H1 (cell line): ENCODE measurements at regions not wholly inside any gene's neighbourhood (a gene's known extent, or its start where the extent isn't known, plus 50 kb on each side); places are given as distances from the start of the nearest gene placed in this dataset.

Experiments
- EP300 ChIP-seq, 2 experiments: IDR thresholded peaks; 1 replicate in 1 of 2; 2 replicates in 1 of 2; pipeline ENCODE4 v1.6.1; 2011 to 2012; ENCODE audit warnings: low read depth in 2 of 2, low read length in 2 of 2, mild to moderate bottlenecking in 2 of 2, borderline replicate concordance in 1 of 2, inconsistent platforms in 1 of 2, moderate library complexity in 1 of 2
- TAF1 ChIP-seq: IDR thresholded peaks from 2 replicates; pipeline ENCODE4 v1.6.1; 2011; ENCODE audit warnings: mild to moderate bottlenecking, low read depth, low read length
- TF ChIP-seq, protein P1 (sequence below), 3 experiments: IDR thresholded peaks; 1 replicate in 2 of 3; 2 replicates in 1 of 3; pipeline versions ENCODE4 v1.5.1 to v1.6.1; 2011; ENCODE audit warnings: low read length in 3 of 3, mild to moderate bottlenecking in 3 of 3, inconsistent platforms in 2 of 3, low read depth in 1 of 3, moderate library complexity in 1 of 3; ENCODE audit not compliant: insufficient read depth in 1 of 3; ENCODE audit errors: control extremely low read depth in 1 of 3
- TF ChIP-seq, protein P2 (sequence below): IDR thresholded peaks from 2 replicates; pipeline ENCODE4 v1.6.1; 2012; ENCODE audit warnings: inconsistent platforms

DNA sequence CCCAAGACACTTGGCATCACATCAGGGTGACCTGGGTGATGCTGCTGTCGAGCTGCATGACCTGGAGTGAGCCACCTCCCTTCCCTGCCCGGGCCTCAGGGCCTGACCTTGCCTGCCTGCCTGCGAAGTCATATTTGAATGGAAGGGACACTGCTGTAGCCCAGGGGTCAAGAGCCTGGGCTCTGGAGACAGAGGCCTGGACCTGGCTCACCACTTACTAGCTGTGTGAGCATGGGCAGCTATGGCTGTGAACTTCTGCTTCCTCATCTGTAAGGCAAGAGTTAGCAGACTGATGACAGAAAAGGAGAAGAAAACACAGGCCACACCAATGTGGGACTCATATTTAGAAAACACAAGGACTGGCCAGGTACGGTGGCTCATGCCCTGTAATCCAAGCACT, 118.7 kb downstream of the ZFP36L2 start:
- TF ChIP-seq EP300 (IDR thresholded peaks at IDR 0.05; ENCODE audit: borderline replicate concordance in 1 of 2, low read depth in 2 of 2, low read length in 2 of 2) (no peak), TAF1 (no peak)
- TF ChIP-seq, protein P1, sequence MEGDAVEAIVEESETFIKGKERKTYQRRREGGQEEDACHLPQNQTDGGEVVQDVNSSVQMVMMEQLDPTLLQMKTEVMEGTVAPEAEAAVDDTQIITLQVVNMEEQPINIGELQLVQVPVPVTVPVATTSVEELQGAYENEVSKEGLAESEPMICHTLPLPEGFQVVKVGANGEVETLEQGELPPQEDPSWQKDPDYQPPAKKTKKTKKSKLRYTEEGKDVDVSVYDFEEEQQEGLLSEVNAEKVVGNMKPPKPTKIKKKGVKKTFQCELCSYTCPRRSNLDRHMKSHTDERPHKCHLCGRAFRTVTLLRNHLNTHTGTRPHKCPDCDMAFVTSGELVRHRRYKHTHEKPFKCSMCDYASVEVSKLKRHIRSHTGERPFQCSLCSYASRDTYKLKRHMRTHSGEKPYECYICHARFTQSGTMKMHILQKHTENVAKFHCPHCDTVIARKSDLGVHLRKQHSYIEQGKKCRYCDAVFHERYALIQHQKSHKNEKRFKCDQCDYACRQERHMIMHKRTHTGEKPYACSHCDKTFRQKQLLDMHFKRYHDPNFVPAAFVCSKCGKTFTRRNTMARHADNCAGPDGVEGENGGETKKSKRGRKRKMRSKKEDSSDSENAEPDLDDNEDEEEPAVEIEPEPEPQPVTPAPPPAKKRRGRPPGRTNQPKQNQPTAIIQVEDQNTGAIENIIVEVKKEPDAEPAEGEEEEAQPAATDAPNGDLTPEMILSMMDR (IDR thresholded peaks at IDR 0.05; ENCODE audit: control extremely low read depth in 1 of 3, insufficient read depth in 1 of 3, low read depth in 1 of 3, low read length in 3 of 3): no peak
- TF ChIP-seq, protein P2, sequence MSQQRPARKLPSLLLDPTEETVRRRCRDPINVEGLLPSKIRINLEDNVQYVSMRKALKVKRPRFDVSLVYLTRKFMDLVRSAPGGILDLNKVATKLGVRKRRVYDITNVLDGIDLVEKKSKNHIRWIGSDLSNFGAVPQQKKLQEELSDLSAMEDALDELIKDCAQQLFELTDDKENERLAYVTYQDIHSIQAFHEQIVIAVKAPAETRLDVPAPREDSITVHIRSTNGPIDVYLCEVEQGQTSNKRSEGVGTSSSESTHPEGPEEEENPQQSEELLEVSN: no peak
